ENCODE measurements at regions not wholly inside any gene's neighbourhood (a gene's known extent, or its start where the extent isn't known, plus 50 kb on each side); places are given as distances from the start of the nearest gene placed in this dataset.

GRCh38 chr3:153952091-153952490 lies 169.1 kb upstream of the ARHGEF26 start:
- Mint-ChIP-seq H3K27ac (ENCODE audit: unreplicated experiment) (no peak overlapping the region), H3K4me3 (ENCODE audit: low read depth, unreplicated experiment) (no peak overlapping the region), H3K9me3 (ENCODE audit: low read depth, unreplicated experiment) (no peaks in the 10 kb centered on the region), H3K36me3 (ENCODE audit: insufficient read depth, unreplicated experiment) (no peaks in the 10 kb centered on the region), H3K27me3 (ENCODE audit: unreplicated experiment) (no peaks in the 10 kb centered on the region), H3K4me1 (ENCODE audit: low read depth, unreplicated experiment) (no peaks in the 10 kb centered on the region)
- BruUV-seq (replicated peaks), result no TSS peak
- CTCF ChIA-PET, result interaction anchor here (0.6 to 1.5 kb wide), 2 partner anchors 11 to 73 kb away, joined by 3 read pairs; no protein-coding TSS in a partner anchor
- DNase-seq, result no peak
- intact Hi-C loops (cut with micrococcal nuclease; ENCODE audit: unreplicated experiment), result no loop called here
- no peak for TF ChIP-seq CTCF (IDR thresholded peaks at IDR 0.05; ENCODE audit: unreplicated experiment)

- no TSS peak for BruUV-seq (replicated peaks)
- no peak for DNase-seq
- H3K4me3 Mint-ChIP-seq (ENCODE audit: low read depth, unreplicated experiment), result no peak overlapping the region
- no peak overlapping the region for H3K27ac Mint-ChIP-seq (ENCODE audit: unreplicated experiment)
- no peaks in the 10 kb centered on the region for H3K36me3 Mint-ChIP-seq (ENCODE audit: insufficient read depth, unreplicated experiment)
- CTCF ChIA-PET, result no interaction called here
- no peaks in the 10 kb centered on the region for H3K9me3 Mint-ChIP-seq (ENCODE audit: low read depth, unreplicated experiment)
- H3K27me3 Mint-ChIP-seq (ENCODE audit: unreplicated experiment), result no peaks in the 10 kb centered on the region
- intact Hi-C loops (cut with micrococcal nuclease; ENCODE audit: unreplicated experiment), result no loop called here
- no peaks in the 10 kb centered on the region for H3K4me1 Mint-ChIP-seq (ENCODE audit: low read depth, unreplicated experiment)
- TF ChIP-seq CTCF (IDR thresholded peaks at IDR 0.05; ENCODE audit: unreplicated experiment), result no peak
These were observed 164.6 kb upstream of the ARHGEF26 start for GRCh38 chr3:153956613-153957012.

GRCh38 chr3:153957421-153957820 lies 163.8 kb upstream of the ARHGEF26 start:
- no TSS peak for BruUV-seq (replicated peaks)
- CTCF ChIA-PET, result no interaction called here

GRCh38 chr3:153958635-153959595 lies 162.3 kb upstream of the ARHGEF26 start:
- no peak overlapping the region for H3K4me3 Mint-ChIP-seq (ENCODE audit: low read depth, unreplicated experiment)
- intact Hi-C loops (cut with micrococcal nuclease; ENCODE audit: unreplicated experiment), result no loop called here
- H3K27ac Mint-ChIP-seq (ENCODE audit: unreplicated experiment), result no peak overlapping the region
- no TSS peak for BruUV-seq (replicated peaks)
- CTCF ChIA-PET, result interaction anchor here (0.5 to 1.1 kb wide), 3 partner anchors 12 to 1216 kb away, joined by 3 read pairs; no protein-coding TSS in a partner anchor
- no peaks in the 10 kb centered on the region for H3K4me1 Mint-ChIP-seq (ENCODE audit: low read depth, unreplicated experiment)
- H3K9me3 Mint-ChIP-seq (ENCODE audit: low read depth, unreplicated experiment), result no peaks in the 10 kb centered on the region
- H3K27me3 Mint-ChIP-seq (ENCODE audit: unreplicated experiment), result no peaks in the 10 kb centered on the region
- DNase-seq, result no peak
- no peaks in the 10 kb centered on the region for H3K36me3 Mint-ChIP-seq (ENCODE audit: insufficient read depth, unreplicated experiment)
- TF ChIP-seq CTCF (IDR thresholded peaks at IDR 0.05; ENCODE audit: unreplicated experiment), result no peak

More at GRCh38 chr3:153957421-153957820, 163.8 kb upstream of the ARHGEF26 start:
- no peaks in the 10 kb centered on the region for H3K4me1 Mint-ChIP-seq (ENCODE audit: low read depth, unreplicated experiment)
- no peak for DNase-seq
- H3K36me3 Mint-ChIP-seq (ENCODE audit: insufficient read depth, unreplicated experiment), result no peaks in the 10 kb centered on the region
- no peaks in the 10 kb centered on the region for H3K9me3 Mint-ChIP-seq (ENCODE audit: low read depth, unreplicated experiment)
- intact Hi-C loops (cut with micrococcal nuclease; ENCODE audit: unreplicated experiment), result no loop called here
- H3K27ac Mint-ChIP-seq (ENCODE audit: unreplicated experiment), result no peak overlapping the region
- no peak for TF ChIP-seq CTCF (IDR thresholded peaks at IDR 0.05; ENCODE audit: unreplicated experiment)
- no peak overlapping the region for H3K4me3 Mint-ChIP-seq (ENCODE audit: low read depth, unreplicated experiment)
- H3K27me3 Mint-ChIP-seq (ENCODE audit: unreplicated experiment), result no peaks in the 10 kb centered on the region
